RWPE2 (cell line): ENCODE measurements at regions not wholly inside any gene's neighbourhood (a gene's known extent, or its start where the extent isn't known, plus 50 kb on each side); places are given as distances from the start of the nearest gene placed in this dataset.

ENCODE experiments used
- ATAC-seq: fragments of 200-7000 bp; cut with Tn5 transposase; 3 replicates; pipeline ENCODE4 v1.9.1; 2021; ENCODE audit warnings: low read depth
- DNase-seq: peaks from one replicate; pipeline ENCODE4 v3.0.0-alpha.2; 2020; ENCODE audit warnings: low spot score
- H3K27ac ChIP-seq: fragments of 450-650 bp; 2 replicates; pipeline ENCODE4 v1.5.1; 2017; ENCODE audit warnings: mild to moderate bottlenecking; ENCODE audit not compliant: poor library complexity, severe bottlenecking
- H3K27me3 ChIP-seq: fragments of 250-450 bp; sonication (Bioruptor Pico); 2 replicates; pipeline ENCODE4 v1.5.1; 2021; ENCODE audit warnings: mild to moderate bottlenecking, moderate library complexity; ENCODE audit not compliant: insufficient read depth, poor library complexity, severe bottlenecking
- H3K36me3 ChIP-seq: fragments of 250-450 bp; sonication (Bioruptor Pico); 2 replicates; pipeline ENCODE4 v1.5.1; 2020; ENCODE audit warnings: low read depth, mild to moderate bottlenecking, moderate library complexity
- H3K4me1 ChIP-seq: fragments of 250-450 bp; sonication (Bioruptor Pico); 2 replicates; pipeline ENCODE4 v1.5.1; 2021; ENCODE audit warnings: mild to moderate bottlenecking, moderate library complexity; ENCODE audit not compliant: insufficient read depth, poor library complexity, severe bottlenecking
- H3K4me3 ChIP-seq: fragments of 250-450 bp; sonication (Bioruptor Pico); 2 replicates; pipeline ENCODE4 v1.5.1; 2021; ENCODE audit warnings: mild to moderate bottlenecking, moderate library complexity; ENCODE audit not compliant: severe bottlenecking
- H3K9me3 ChIP-seq: fragments of 250-450 bp; sonication (Bioruptor Pico); 2 replicates; pipeline ENCODE4 v1.5.1; 2021; ENCODE audit warnings: mild to moderate bottlenecking, moderate library complexity; ENCODE audit not compliant: severe bottlenecking
- CTCF ChIP-seq: fragments of 450-650 bp; IDR thresholded peaks from one replicate; pipeline ENCODE4 v1.5.1; 2017; ENCODE audit warnings: mild to moderate bottlenecking, moderate library complexity; ENCODE audit not compliant: poor library complexity, severe bottlenecking

DNA sequence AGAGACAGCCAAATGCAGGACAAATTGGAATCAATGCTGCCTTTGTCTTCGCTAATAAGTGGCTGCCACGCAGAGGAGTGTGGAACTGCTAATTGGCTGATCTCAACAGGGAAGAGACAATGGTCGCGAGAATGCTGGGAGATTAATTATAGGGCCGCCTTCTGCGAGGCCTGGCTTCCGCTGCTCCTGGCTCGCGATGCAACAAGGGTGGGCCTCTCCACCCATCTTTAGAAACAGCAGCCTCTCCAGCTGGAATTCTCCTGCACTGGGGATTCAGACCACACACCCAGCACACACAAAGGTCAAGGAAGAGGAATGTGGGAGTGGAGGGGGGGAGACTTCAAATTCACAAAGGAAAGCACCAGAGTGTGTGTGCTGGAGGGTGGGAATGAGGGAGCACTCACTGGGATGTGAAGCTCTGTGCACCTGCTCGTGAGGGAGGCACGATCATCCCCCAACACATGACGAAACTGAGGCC, 200.7 kb upstream of the GRIK3 start:
- no peak overlapping the region for H3K4me3 ChIP-seq
- no peak for TF ChIP-seq CTCF
- ATAC-seq (no peak), DNase-seq (no peak)
- no peaks in the 10 kb centered on the region for H3K4me1 ChIP-seq
- H3K36me3 ChIP-seq = no peaks in the 10 kb centered on the region
- H3K9me3 ChIP-seq = no peaks in the 10 kb centered on the region
- no peak overlapping the region for H3K27ac ChIP-seq
- peaks cover 4% of the 10 kb centered on the region for H3K27me3 ChIP-seq

GRCh38 chr1:37237948-37238347, 203.6 kb upstream of the GRIK3 start:
- no peaks in the 10 kb centered on the region for H3K9me3 ChIP-seq
- H3K27me3 ChIP-seq = peaks cover 4% of the 10 kb centered on the region
- H3K4me1 ChIP-seq = no peaks in the 10 kb centered on the region
- ATAC-seq (no peak), DNase-seq (no peak)
- no peak overlapping the region for H3K4me3 ChIP-seq
- no peak for TF ChIP-seq CTCF
- H3K36me3 ChIP-seq = no peaks in the 10 kb centered on the region
- H3K27ac ChIP-seq = no peak overlapping the region

- no peak for TF ChIP-seq CTCF
- DNase-seq = no peak
Measured at GRCh38 chr1:37238364-37239224, 204.3 kb upstream of the GRIK3 start.

DNA sequence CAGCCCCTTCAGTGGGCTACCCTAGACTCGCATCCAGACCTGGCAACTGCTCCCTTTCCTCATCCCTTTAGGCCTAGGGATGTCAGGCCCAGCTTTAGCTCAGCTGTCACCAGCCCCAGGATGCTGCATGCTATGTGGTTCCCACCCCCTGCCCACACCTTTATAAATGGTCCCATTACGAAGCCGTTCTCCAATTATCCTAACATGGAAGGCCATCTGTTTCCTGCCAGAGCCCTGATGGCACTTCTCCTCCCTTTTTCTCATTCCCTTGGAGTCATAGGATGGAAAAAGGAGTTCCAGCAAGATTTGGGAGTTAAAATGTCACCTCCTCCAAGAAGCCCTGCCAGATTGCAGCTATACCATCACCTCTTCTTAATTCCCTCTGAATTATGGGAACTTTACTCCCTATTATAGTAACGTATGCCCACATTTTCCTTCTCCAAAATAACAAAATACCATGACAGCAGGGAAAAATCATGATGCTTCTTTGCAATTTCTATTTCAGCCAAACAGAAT, 205.0 kb upstream of the GRIK3 start:
- Histone ChIP-seq H3K4me1 (no peaks in the 10 kb centered on the region), H3K27ac (no peak overlapping the region), H3K27me3 (peaks cover 4% of the 10 kb centered on the region), H3K9me3 (no peaks in the 10 kb centered on the region), H3K36me3 (no peaks in the 10 kb centered on the region), H3K4me3 (no peak overlapping the region)
- TF ChIP-seq CTCF = no peak
- ATAC-seq = no peak
- DNase-seq = no peak

More at GRCh38 chr1:37238364-37239224, 204.3 kb upstream of the GRIK3 start:
- H3K9me3 ChIP-seq = no peaks in the 10 kb centered on the region
- no peak overlapping the region for H3K27ac ChIP-seq
- no peaks in the 10 kb centered on the region for H3K36me3 ChIP-seq
- no peak overlapping the region for H3K4me3 ChIP-seq
- no peak for ATAC-seq
- no peaks in the 10 kb centered on the region for H3K4me1 ChIP-seq
- peaks cover 4% of the 10 kb centered on the region for H3K27me3 ChIP-seq

DNA sequence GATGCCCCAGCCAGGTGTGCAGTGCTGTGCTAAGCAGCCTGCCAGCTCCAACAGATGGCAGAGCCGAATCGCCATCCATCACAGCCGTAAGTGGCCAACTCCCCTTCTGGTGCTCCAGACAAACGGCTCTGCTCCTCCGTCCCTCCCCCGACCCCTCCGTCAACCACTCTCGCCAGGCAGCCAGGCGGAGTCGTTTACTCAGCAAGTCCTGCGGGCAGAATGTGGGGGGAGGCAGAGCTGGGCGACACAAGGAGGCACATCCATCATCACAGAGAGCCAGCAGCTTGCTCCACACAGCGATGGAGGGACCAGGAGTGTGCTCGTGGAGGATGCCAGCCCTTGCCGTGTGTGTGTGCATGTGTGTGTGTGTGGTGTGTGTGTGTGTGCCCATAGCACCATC, 206.6 kb upstream of the GRIK3 start:
- Histone ChIP-seq H3K27me3 (peaks cover 4% of the 10 kb centered on the region), H3K36me3 (no peaks in the 10 kb centered on the region), H3K27ac (no peak overlapping the region), H3K9me3 (no peaks in the 10 kb centered on the region), H3K4me1 (no peaks in the 10 kb centered on the region), H3K4me3 (no peak overlapping the region)
- DNase-seq (no peak), ATAC-seq (no peak)
- TF ChIP-seq CTCF = no peak
